Panc1 (cell line): ENCODE measurements at regions not wholly inside any gene's neighbourhood (a gene's known extent, or its start where the extent isn't known, plus 50 kb on each side); places are given as distances from the start of the nearest gene placed in this dataset.

ENCODE experiments used
- ATAC-seq: fragments of 200-7000 bp; cut with Tn5 transposase; 2 replicates; pipeline ENCODE4 v1.9.1; 2020; ENCODE audit warnings: mild to moderate bottlenecking, moderate library complexity
- BruUV-seq: library from RNA; stranded (reverse); fragments of 400-500 nt; replicated peaks from 2 replicates; lab custom pipeline; 2021; lab: Mats Ljungman, UMichigan
- CTCF ChIA-PET: fragments of 300-600 bp; sonication (Branson Sonifier 250); formaldehyde crosslinking; loops from one replicate; lab custom pipeline; 2022; ENCODE audit warnings: antibody characterized with exemption; lab: Charles Lee
- POLR2A ChIA-PET: fragments of 300-600 bp; sonication (Branson Sonifier 250); formaldehyde crosslinking; loops from one replicate; lab custom pipeline; 2022; ENCODE audit warnings: antibody characterized with exemption; lab: Charles Lee
- DNase-seq: peaks from one replicate; pipeline ENCODE4 v3.0.0-alpha.2; 2010; ENCODE audit warnings: low read depth, low spot score
- H3K27ac ChIP-seq: 2 replicates; pipeline ENCODE4 v1.5.1; 2011; ENCODE audit warnings: mild to moderate bottlenecking, low read length, inconsistent platforms
- H3K27me3 ChIP-seq: fragments of 200-500 bp; sonication (Bioruptor generic); 2 replicates; pipeline ENCODE4 v1.6.0; 2014; ENCODE audit warnings: low read length, inconsistent platforms; ENCODE audit not compliant: control insufficient read depth, insufficient read depth
- H3K36me3 ChIP-seq: fragments of 200-500 bp; sonication (Bioruptor generic); 2 replicates; pipeline ENCODE4 v1.5.1; 2014; ENCODE audit warnings: inconsistent platforms, mild to moderate bottlenecking, low read length, moderate library complexity; ENCODE audit not compliant: control insufficient read depth, insufficient read depth
- H3K4me1 ChIP-seq: 2 replicates; pipeline ENCODE4 v1.5.1; 2011; ENCODE audit warnings: inconsistent platforms, mild to moderate bottlenecking, low read length, moderate library complexity; ENCODE audit not compliant: control insufficient read depth, insufficient read depth
- H3K4me3 ChIP-seq, 2 experiments: 2 replicates each; pipeline ENCODE4 v1.5.1; 2011 to 2012; ENCODE audit warnings: low read depth in 2 of 2, low read length in 2 of 2, mild to moderate bottlenecking in 2 of 2, inconsistent platforms in 1 of 2, moderate library complexity in 1 of 2
- H3K9me3 ChIP-seq: fragments of 200-500 bp; sonication (Bioruptor generic); 2 replicates; pipeline ENCODE4 v1.5.1; 2014; ENCODE audit warnings: low read depth, mild to moderate bottlenecking, inconsistent platforms, low read length, moderate library complexity; ENCODE audit not compliant: control insufficient read depth, insufficient read depth
- POLR2AphosphoS5 ChIP-seq: IDR thresholded peaks from 2 replicates; pipeline ENCODE4 v1.6.1; 2012; ENCODE audit warnings: mild to moderate bottlenecking, low read depth, low read length, moderate library complexity
- SIN3A ChIP-seq: IDR thresholded peaks from 2 replicates; pipeline ENCODE4 v1.6.1; 2012; ENCODE audit warnings: low read depth, mild to moderate bottlenecking, low read length, moderate library complexity, borderline replicate concordance; ENCODE audit not compliant: insufficient read depth
- TCF7L2 ChIP-seq: IDR thresholded peaks from 2 replicates; pipeline ENCODE4 v1.6.1; 2011; ENCODE audit warnings: mild to moderate bottlenecking, low read depth, low read length, inconsistent platforms
- in situ Hi-C: cut with HindIII; loops from 2 replicates; pipeline ENCODE4 v1.10.0; 2016; ENCODE audit warnings: low sequenced_read_pairs, low pct_unique_long_range_greater_than_20kb
- intact Hi-C: fragments of 100-400 bp; cut with micrococcal nuclease; formaldehyde crosslinking; loops from one replicate; pipeline ENCODE4 v1.10.0; 2022; ENCODE audit not compliant: unreplicated experiment
- TF ChIP-seq, protein P1 (sequence below), 2 experiments: IDR thresholded peaks; 2 replicates each; pipeline ENCODE4 v1.6.1; 2011 to 2012; ENCODE audit warnings: low read depth in 2 of 2, control low read depth in 1 of 2, low read length in 1 of 2, mild to moderate bottlenecking in 1 of 2, moderate library complexity in 1 of 2; ENCODE audit not compliant: insufficient read depth in 1 of 2
- TF ChIP-seq, protein P2 (sequence below): fragments of 450-650 bp; IDR thresholded peaks from 2 replicates; pipeline ENCODE4 v1.5.1; 2017; ENCODE audit warnings: mild to moderate bottlenecking

DNA sequence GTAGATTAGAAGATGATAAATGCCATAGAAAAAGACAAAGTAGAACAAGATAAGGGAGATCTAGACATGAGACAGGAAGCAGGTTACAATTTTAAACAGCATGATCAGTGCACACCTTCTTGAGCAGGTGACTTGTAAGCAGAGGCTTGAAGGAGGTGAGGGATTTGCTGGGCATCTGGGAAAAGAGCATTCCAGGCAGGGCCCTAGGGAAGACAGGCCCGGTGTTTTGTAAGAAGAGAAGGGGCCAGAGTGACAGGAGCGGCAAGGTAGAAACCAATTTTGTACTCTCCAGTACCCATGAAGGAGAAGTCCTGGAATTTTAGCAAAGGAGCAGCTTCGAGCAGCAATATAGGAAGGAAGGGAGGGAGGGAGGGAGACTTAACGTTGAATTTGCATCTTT is 296.5 kb downstream of the MZT1 start:
- POLR2A ChIA-PET: no interaction called here

DNA sequence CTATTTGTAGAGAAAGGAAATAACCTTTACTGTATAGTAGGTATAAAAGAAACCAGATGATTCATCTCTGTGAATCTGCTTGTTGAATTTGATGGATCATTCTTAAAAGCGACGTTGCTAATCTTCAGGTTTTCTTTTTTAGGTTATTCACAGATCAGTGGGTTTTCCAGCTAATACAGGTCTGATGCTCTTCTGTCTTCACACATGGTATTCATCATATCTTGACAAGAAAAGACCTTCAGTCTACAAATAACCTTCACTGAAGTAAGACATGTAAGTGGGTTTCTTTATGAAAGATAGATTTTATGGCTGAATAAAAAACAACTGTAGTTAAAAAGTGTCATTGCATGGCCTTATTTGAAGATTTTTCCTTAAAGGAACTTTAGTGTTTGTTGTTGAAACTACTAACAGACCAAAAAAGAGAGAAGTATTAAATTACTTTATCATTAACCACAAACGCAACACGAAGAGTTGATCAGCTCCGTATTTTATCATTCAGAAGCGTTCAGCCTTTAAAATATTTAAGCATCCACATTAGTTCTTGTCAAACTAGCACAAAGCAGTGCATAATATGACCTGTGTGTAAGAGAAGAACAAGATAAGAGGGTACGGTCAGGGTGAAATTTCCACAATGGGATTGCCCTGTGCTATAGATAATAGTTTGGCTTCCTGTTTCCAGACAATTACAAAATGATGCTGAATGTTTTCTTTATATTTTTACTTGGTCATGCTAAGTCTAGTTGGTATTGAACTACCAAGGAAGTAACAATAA is 299.5 kb downstream of the MZT1 start:
- H3K9me3 ChIP-seq: no peaks in the 10 kb centered on the region
- H3K4me1 ChIP-seq: no peaks in the 10 kb centered on the region
- no peaks in the 10 kb centered on the region for H3K36me3 ChIP-seq
- no peak overlapping the region for H3K27ac ChIP-seq
- in situ Hi-C loops: no loop called here
- DNase-seq (no peak), ATAC-seq (no peak)
- no peak for TF ChIP-seq POLR2AphosphoS5
- no peak for TF ChIP-seq SIN3A
- TF ChIP-seq, protein P1, sequence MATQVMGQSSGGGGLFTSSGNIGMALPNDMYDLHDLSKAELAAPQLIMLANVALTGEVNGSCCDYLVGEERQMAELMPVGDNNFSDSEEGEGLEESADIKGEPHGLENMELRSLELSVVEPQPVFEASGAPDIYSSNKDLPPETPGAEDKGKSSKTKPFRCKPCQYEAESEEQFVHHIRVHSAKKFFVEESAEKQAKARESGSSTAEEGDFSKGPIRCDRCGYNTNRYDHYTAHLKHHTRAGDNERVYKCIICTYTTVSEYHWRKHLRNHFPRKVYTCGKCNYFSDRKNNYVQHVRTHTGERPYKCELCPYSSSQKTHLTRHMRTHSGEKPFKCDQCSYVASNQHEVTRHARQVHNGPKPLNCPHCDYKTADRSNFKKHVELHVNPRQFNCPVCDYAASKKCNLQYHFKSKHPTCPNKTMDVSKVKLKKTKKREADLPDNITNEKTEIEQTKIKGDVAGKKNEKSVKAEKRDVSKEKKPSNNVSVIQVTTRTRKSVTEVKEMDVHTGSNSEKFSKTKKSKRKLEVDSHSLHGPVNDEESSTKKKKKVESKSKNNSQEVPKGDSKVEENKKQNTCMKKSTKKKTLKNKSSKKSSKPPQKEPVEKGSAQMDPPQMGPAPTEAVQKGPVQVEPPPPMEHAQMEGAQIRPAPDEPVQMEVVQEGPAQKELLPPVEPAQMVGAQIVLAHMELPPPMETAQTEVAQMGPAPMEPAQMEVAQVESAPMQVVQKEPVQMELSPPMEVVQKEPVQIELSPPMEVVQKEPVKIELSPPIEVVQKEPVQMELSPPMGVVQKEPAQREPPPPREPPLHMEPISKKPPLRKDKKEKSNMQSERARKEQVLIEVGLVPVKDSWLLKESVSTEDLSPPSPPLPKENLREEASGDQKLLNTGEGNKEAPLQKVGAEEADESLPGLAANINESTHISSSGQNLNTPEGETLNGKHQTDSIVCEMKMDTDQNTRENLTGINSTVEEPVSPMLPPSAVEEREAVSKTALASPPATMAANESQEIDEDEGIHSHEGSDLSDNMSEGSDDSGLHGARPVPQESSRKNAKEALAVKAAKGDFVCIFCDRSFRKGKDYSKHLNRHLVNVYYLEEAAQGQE (IDR thresholded peaks at IDR 0.05; ENCODE audit: insufficient read depth in 1 of 2, low read depth in 2 of 2, low read length in 1 of 2): no peak
- no peak for TF ChIP-seq TCF7L2
- TF ChIP-seq, protein P2, sequence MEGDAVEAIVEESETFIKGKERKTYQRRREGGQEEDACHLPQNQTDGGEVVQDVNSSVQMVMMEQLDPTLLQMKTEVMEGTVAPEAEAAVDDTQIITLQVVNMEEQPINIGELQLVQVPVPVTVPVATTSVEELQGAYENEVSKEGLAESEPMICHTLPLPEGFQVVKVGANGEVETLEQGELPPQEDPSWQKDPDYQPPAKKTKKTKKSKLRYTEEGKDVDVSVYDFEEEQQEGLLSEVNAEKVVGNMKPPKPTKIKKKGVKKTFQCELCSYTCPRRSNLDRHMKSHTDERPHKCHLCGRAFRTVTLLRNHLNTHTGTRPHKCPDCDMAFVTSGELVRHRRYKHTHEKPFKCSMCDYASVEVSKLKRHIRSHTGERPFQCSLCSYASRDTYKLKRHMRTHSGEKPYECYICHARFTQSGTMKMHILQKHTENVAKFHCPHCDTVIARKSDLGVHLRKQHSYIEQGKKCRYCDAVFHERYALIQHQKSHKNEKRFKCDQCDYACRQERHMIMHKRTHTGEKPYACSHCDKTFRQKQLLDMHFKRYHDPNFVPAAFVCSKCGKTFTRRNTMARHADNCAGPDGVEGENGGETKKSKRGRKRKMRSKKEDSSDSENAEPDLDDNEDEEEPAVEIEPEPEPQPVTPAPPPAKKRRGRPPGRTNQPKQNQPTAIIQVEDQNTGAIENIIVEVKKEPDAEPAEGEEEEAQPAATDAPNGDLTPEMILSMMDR: no peak
- no peaks in the 10 kb centered on the region for H3K27me3 ChIP-seq
- CTCF ChIA-PET: no interaction called here
- intact Hi-C loops: no loop called here
- H3K4me3 ChIP-seq: no peak overlapping the region
- BruUV-seq: no TSS peak
- POLR2A ChIA-PET: no interaction called here

More for the DNA sequence above, 296.5 kb downstream of the MZT1 start:
- BruUV-seq: no TSS peak
- CTCF ChIA-PET: no interaction called here
- no peak for DNase-seq
- no peaks in the 10 kb centered on the region for H3K36me3 ChIP-seq
- ATAC-seq: no peak
- intact Hi-C loops (no loop called here), in situ Hi-C loops (no loop called here)
- no peak overlapping the region for H3K4me3 ChIP-seq
- no peaks in the 10 kb centered on the region for H3K9me3 ChIP-seq
- no peaks in the 10 kb centered on the region for H3K27me3 ChIP-seq
- H3K27ac ChIP-seq: no peak overlapping the region
- TF ChIP-seq TCF7L2 (no peak), SIN3A (no peak), POLR2AphosphoS5 (no peak)
- TF ChIP-seq, protein P1 (IDR thresholded peaks at IDR 0.05; ENCODE audit: insufficient read depth in 1 of 2, low read depth in 2 of 2, low read length in 1 of 2): no peak
- TF ChIP-seq, protein P2: no peak
- H3K4me1 ChIP-seq: no peaks in the 10 kb centered on the region
